Stimulated activated CD4-positive, alpha-beta T cell treated with anti-CD3 and anti-CD28 coated beads, Interleukin-1b, Interleukin-23, amount 100 ng/mL, for 4 hours (primary cell): ENCODE measurements at regions not wholly inside any gene's neighbourhood (a gene's known extent, or its start where the extent isn't known, plus 50 kb on each side); places are given as distances from the start of the nearest gene placed in this dataset.

Source experiments
- DNase-seq, 2 donors: peaks; one replicate each; pipeline ENCODE4 v3.0.0-alpha.2; 2020; ENCODE audit warnings: low read depth in 2 of 2

GRCh38 chr14:56868660-56869059 lies 58.4 kb upstream of the OTX2 start:
- DNase-seq: no peak

GRCh38 chr14:56862836-56863235 lies 52.6 kb upstream of the OTX2 start:
- DNase-seq: no peak

DNA sequence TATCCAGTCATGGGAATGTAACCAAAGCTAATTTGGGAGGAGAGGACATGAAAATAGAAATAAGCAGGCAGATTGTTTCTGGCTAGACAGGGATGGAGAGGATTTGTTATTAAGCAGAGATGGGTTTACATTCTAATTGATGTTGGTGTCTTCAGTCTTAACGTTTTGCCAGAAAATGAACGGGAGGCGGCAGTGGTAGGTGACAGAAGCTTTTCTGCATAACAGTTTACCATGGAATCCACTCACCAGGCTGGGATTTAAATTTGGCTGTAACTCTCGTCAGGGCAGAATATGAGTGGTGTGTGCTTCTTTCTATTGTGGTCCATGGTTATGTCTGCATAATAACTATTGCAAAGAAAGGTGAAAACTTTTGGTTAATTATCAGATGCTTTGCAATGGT lies 50.2 kb upstream of the OTX2 start:
- DNase-seq: no peak
